Activated CD8-positive, alpha-beta memory T cell treated with anti-CD3 and anti-CD28 coated beads for 48 hours (primary cell): ENCODE measurements at regions not wholly inside any gene's neighbourhood (a gene's known extent, or its start where the extent isn't known, plus 50 kb on each side); places are given as distances from the start of the nearest gene placed in this dataset.

Experiments
- DNase-seq, 3 experiments: peaks; one replicate each; pipeline ENCODE4 v3.0.0-alpha.2; 2020; ENCODE audit warnings: low read depth in 2 of 3, low spot score in 2 of 3

GRCh38 chr14:62369919-62370560 is 607.8 kb downstream of the SNAPC1 start:
- DNase-seq: no peak

DNA sequence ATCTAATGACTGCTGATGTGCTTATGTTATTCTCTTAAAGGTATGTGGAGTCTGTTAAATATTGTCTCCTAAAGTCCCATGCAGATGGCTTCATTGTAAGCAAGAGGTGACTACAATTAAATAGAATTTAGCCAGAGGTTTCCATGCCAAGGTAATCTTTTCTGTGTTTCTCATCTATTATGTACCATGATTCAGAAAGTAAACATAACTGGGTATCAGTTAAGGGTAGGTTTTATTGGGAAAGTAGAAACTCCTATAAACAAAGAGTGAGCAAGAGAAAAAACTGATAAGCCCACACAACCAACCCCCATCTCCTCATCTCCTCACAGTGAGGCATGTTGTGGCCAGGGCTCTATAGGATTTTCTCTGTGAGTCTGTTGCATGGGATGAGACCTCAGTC is 611.7 kb downstream of the SNAPC1 start:
- DNase-seq: no peak

DNA sequence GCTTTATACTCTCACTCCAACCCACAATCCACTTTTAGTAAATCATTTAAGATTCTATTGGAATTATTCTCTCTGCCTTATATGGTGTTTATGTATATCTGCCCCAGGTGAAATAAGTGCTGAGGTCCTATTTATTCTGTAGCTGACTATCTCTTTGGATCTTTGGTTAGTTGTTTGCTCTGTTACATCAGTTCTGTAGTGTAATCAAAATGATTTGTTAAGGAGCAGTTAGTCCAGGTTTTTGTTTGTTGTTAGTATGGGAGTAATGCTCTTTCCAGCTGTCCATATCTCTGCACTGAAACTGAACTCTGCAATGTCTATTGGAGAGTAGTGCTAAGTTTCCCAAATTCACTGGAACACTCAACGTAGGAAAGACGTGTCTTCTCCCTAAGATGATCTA is 615.8 kb downstream of the SNAPC1 start:
- DNase-seq: no peak

- DNase-seq: no peak
Observed at GRCh38 chr14:62381311-62382070, 619.3 kb downstream of the SNAPC1 start.

DNA sequence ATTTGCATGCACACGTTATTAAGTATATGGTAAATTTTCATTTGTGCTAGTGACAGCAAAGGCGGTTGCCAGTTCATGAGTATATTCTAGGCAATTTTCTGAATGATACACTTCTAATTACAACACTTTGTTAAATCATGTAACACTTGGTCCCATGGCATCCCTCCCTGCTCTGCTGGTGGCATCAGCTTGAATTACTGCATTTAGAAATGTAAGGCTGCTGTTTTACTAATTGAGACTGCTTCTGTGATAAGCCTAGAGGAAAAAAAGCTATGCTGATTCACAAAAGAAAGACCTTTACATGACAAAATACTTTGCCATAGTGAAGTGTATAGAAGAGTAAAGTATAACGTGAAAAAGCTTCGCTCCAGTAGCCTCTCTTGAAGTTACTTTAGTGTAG is 636.1 kb downstream of the KCNH5 start:
- no peak for DNase-seq

- no peak for DNase-seq
Observed at GRCh38 chr14:62409626-62410300, 635.5 kb downstream of the KCNH5 start.

DNA sequence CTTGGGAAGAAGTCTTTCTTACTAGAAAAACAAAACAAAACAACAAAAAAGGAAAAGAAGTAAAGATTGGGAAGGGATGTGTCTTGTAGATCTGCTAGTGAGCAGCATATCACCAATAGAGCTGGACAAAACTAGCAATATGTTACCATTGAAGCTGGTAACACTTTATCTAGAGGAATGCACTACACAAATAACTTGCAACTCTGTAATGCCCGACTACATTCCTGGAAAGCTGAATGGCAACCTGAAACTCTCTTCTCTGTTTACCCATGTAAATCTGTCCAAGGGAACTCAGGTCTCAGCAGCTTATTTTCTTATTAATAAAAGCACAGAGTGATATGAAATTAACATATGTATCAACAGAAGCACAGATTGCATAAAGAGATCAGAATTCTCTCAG is 624.4 kb downstream of the KCNH5 start:
- no peak for DNase-seq

DNA sequence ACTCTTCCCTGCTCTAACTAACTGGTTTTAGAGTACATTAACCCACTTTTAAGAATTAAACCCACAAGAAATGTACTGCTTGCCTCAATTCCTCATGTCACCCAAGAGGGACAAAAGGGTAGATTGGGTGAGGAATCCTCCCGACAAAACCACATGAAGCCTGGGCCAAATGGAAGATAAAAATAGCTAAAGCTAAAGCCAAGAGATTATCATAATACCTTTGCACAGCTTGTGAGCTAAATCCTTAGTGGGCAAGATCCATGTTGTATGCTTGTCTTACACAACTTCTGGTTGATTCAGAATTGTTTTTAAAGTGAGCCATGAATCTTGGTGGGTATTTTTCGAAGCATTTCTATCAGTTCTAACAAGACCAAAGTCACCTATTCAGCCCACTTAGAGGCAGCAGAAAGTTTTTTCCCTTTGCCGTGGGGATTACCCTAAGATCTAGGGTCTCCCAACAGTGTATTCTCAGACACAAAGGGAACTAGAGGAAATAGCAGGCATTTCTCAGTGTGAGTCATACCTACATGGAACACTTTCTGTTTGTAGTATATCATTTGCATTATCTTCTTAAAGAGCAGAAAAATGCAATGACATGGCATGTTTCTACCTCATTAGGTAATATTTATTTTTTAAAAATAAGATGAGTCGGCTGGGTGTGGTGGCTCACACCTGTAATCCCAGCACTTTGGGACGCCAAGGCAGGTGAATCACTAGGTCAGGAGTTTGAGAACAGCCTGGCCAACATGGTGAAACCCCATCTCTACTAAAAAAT is 616.6 kb downstream of the KCNH5 start:
- DNase-seq: no peak

- DNase-seq: no peak
Observed at GRCh38 chr14:62429683-62430082, 615.6 kb downstream of the KCNH5 start.

- DNase-seq: no peak
Observed at GRCh38 chr14:62431496-62431895, 613.8 kb downstream of the KCNH5 start.

GRCh38 chr14:62432955-62433354 is 612.3 kb downstream of the KCNH5 start:
- no peak for DNase-seq

GRCh38 chr14:62436261-62436660 is 609.0 kb downstream of the KCNH5 start:
- no peak for DNase-seq

DNA sequence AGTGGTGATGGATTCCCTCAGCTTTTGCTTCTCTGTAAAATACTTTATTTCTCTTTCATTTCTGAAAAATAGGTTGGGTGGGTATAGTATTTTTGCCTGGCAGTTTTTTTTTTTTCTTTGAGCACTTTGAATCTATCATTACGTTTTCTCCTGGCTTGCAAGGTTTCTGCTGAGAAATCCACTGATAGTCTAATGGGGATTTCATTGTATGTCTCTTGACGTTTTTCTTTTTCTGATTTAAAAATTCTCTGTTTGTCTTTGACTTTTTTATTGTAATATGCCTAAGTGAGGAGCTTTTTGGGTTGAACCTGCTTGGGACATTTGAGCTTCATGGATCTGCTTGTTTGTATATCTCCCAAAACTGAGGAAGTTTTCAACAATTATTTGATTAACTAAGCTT is 606.0 kb downstream of the KCNH5 start:
- no peak for DNase-seq

GRCh38 chr14:62443796-62444195 is 601.5 kb downstream of the KCNH5 start:
- no peak for DNase-seq

DNA sequence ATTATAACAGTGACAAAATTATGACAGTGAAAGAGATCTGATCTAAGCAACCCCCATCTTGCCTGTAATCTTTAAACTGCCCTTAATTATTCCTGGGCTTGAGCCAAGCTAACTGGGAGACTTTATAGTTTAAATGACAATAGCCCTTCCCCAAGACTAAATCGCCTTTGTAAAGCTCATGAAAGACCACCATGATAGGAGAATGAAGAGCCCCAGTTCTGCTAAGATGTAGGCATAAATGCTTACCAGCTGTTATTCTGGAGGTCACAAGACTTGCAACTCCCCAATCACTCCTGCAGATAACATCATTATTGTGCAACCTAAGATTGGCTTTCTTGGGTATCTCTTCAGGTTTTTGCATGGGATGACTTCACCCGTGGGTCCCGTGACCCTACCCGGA is 599.7 kb downstream of the KCNH5 start:
- no peak for DNase-seq

DNA sequence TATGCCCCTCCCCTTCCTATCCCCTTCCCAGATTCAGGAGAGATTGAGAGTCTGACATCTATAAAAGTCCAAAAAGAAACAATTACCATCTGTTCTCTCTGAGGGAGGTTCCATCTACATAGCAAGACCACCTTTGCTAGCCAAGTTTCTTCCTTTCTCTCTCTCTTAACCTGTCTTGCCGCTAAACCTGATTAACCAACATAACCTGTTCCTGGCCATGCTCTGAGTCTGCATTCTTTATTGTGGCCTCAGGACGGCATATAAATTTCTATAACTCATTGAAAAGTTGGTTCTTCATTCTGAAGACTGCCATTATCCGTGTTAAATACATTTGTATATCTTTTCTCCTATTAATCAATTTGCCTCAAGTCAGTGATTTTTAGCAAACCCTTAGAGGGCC is 594.0 kb downstream of the KCNH5 start:
- no peak for DNase-seq

- no peak for DNase-seq
Observed at GRCh38 chr14:62453226-62453625, 592.0 kb downstream of the KCNH5 start.

GRCh38 chr14:62455446-62455845 is 589.8 kb downstream of the KCNH5 start:
- DNase-seq: no peak

DNA sequence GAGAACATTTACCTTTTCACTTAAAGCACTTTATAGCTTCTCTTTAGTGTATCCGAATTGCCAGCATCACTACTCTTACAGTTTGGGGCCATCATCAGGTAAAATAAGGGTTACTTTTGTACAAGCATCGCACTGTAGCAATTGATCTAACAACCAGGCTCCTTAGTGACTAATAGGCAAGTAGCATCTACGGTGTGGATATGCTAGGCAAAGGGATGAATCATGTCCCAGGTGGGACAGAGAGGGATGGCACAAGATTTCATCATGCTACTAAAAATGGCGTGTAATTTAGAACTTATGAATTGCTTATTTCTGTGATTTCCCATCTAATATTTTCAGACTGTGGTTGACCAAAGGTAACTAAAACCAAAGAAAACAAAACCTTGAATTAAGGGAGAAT is 582.3 kb downstream of the KCNH5 start:
- no peak for DNase-seq

DNA sequence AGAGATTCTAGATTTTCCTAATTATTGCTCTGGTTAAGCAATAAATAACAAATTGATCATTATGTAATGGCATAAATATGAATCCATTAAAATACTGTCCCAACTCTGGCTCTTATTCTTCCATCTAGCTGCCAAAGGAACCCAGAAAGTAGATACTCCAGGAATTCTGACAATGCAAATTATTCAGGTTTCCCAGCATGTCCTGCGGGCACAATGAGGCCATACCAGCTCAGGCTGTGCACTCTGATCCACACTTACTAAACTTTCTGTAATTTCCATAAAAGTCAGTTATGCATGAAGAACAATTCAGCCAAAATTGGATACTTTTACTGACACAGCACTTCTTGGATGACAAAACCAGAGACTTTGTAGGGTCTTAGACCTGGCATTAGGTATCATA is 576.3 kb downstream of the KCNH5 start:
- DNase-seq: no peak

- DNase-seq: no peak
Observed at GRCh38 chr14:62470935-62471334, 574.3 kb downstream of the KCNH5 start.

GRCh38 chr14:62491146-62491545 is 554.1 kb downstream of the KCNH5 start:
- DNase-seq: no peak
